DMS53 treated with DMSO at 0.1 percent for 48 hours (cell line): ENCODE measurements at regions not wholly inside any gene's neighbourhood (a gene's known extent, or its start where the extent isn't known, plus 50 kb on each side); places are given as distances from the start of the nearest gene placed in this dataset.

Experiments used
- DNase-seq: peaks from one replicate; lab custom pipeline; 2025; ENCODE audit not compliant: unreplicated experiment; lab: John Stamatoyannopoulos, UW

GRCh38 chr9:1414711-1415131 lies 364.6 kb downstream of the DMRT2 start:
- no peak for DNase-seq

GRCh38 chr9:1415146-1415545 lies 365.0 kb downstream of the DMRT2 start:
- no peak for DNase-seq

- DNase-seq = no peak
These were observed 366.1 kb downstream of the DMRT2 start for GRCh38 chr9:1416261-1416660.

- DNase-seq = no peak
These were observed 371.3 kb downstream of the DMRT2 start for GRCh38 chr9:1421436-1421835.

GRCh38 chr9:1427875-1428274 lies 377.7 kb downstream of the DMRT2 start:
- DNase-seq = no peak

- no peak for DNase-seq
These were observed 379.1 kb downstream of the DMRT2 start for GRCh38 chr9:1429297-1429696.

- DNase-seq = no peak
These were observed 381.3 kb downstream of the DMRT2 start for GRCh38 chr9:1431461-1431860.

- DNase-seq = no peak
These were observed 384.1 kb downstream of the DMRT2 start for GRCh38 chr9:1434052-1434767.

GRCh38 chr9:1434811-1435210 lies 384.7 kb downstream of the DMRT2 start:
- no peak for DNase-seq

- no peak for DNase-seq
These were observed 390.1 kb downstream of the DMRT2 start for GRCh38 chr9:1440256-1440655.

GRCh38 chr9:1442105-1442504 lies 391.9 kb downstream of the DMRT2 start:
- no peak for DNase-seq

- DNase-seq = peak; percentile 1
These were observed 393.3 kb downstream of the DMRT2 start for GRCh38 chr9:1443450-1443849.

- no peak for DNase-seq
These were observed 396.5 kb downstream of the DMRT2 start for GRCh38 chr9:1446671-1447070.

- DNase-seq = no peak
These were observed 403.5 kb downstream of the DMRT2 start for GRCh38 chr9:1453636-1454035.

GRCh38 chr9:1454211-1454610 lies 404.1 kb downstream of the DMRT2 start:
- DNase-seq = no peak

- no peak for DNase-seq
These were observed 404.6 kb downstream of the DMRT2 start for GRCh38 chr9:1454616-1455347.

- no peak for DNase-seq
These were observed 405.6 kb downstream of the DMRT2 start for GRCh38 chr9:1455766-1456165.

- no peak for DNase-seq
These were observed 406.3 kb downstream of the DMRT2 start for GRCh38 chr9:1456301-1457024.

- no peak for DNase-seq
These were observed 407.3 kb downstream of the DMRT2 start for GRCh38 chr9:1457460-1457859.

GRCh38 chr9:1458503-1458902 lies 408.3 kb downstream of the DMRT2 start:
- DNase-seq = peak; percentile 53

- peak; percentile 18 for DNase-seq
These were observed 410.1 kb downstream of the DMRT2 start for GRCh38 chr9:1460143-1460769.
